Hematopoietic multipotent progenitor cell treated with erythropoietin and hydrocortisone succinate and interleukin-3 and kit ligand, for 17 days (in vitro differentiated cells): ENCODE measurements at regions not wholly inside any gene's neighbourhood (a gene's known extent, or its start where the extent isn't known, plus 50 kb on each side); places are given as distances from the start of the nearest gene placed in this dataset.

Source experiments
- DNase-seq: peaks from one replicate; pipeline ENCODE4 v3.0.0-alpha.2; 2015; ENCODE audit warnings: low spot score

DNA sequence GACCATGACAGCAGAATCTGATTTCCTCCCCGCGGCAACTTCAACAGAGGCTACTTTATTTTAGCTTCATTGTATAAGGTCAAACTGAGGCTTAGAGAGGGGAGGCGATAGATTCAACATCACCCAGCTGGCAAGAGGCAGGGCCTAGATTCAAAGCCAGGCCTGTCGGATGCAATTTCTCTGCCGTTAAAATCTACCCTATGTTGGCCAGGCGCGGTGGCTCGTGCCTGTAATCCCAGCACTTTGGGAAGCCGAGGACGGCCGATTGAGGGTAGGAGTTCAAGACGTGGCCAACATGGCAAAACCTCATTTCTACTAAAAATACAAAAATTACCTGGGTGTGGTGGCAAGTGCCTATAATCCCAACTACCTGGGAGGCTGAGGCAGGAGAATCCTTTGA is 182.2 kb downstream of the BCOR start:
- DNase-seq, result no peak

- no peak for DNase-seq
These were observed 175.9 kb downstream of the BCOR start for GRCh38 chrX:39921838-39922237.

- no peak for DNase-seq
These were observed 175.3 kb downstream of the BCOR start for GRCh38 chrX:39922488-39922887.

DNA sequence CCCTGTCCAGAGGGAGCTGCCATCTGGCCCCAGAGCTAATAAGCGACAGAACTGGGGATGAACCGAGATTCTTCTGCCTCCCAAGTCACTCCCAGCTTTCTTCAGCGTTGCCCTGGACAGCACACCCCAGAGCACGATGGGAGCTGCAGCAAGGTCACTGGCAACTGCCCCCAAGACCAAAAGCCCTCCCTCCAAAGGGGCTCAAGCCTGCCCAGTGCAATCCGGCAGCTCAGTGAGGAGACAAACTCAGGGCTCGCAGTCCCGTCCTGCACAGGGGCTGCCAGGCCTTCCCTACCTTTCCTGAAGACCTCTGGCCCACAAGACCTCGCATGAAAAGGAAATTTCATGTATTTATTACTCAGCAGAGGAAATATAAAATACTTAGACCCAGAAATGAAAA is 174.8 kb downstream of the BCOR start:
- DNase-seq, result no peak

DNA sequence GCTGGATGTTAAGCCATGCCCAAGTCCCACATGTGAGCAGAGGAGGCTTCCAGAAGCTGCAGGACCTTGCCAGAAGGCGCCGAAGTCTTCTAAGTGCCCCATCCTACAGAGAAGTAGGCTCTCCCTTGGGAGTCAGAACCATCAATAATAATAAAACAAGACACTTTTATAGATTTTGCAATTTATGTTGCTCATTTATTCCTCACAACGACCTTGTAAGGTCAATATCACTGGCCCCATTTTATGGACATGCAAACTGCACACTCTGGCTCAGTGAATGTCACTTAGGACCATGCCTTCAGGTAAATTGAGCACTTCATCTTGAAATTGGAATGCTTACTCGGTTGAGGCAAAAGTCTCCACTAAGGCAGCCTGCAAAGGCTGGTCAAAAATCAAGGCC is 170.4 kb downstream of the BCOR start:
- DNase-seq, result no peak

DNA sequence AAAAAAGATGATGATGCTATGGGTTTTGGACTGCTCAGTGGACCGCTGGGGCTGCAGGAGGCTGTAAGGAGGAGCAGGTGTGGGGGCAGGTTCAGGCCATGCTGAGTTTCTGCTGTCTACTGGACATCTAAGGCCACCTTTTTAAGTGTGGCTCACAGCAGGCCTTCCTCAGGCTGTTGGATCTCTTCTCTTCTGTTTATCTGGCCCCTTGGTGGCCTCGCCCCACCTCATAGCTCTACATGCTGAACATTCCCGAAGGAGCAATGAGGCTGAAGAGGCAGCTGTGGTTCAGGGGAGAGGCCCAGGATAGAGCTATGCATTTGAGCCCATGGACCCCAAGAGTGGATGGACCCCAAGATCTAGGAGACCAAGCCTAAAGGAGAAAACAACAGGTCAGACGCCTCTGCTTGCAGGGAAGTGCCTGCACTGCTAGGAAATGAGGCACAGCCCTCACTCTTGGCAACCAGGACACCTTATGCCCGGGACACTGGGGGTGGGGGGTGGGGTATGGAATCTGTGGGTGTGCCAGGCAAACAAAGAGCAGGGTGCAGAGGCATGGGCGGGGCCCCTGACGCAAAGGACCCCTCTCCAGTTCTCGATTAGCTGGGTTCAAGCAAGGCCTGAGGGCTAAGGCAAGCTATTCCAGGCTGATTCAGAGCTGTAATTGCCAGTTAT is 168.9 kb downstream of the BCOR start:
- DNase-seq, result no peak

GRCh38 chrX:39929379-39930025 is 168.3 kb downstream of the BCOR start:
- DNase-seq, result no peak

- DNase-seq, result no peak
These were observed 166.8 kb downstream of the BCOR start for GRCh38 chrX:39930786-39931528.

- DNase-seq, result no peak
These were observed 166.1 kb downstream of the BCOR start for GRCh38 chrX:39931529-39932282.

DNA sequence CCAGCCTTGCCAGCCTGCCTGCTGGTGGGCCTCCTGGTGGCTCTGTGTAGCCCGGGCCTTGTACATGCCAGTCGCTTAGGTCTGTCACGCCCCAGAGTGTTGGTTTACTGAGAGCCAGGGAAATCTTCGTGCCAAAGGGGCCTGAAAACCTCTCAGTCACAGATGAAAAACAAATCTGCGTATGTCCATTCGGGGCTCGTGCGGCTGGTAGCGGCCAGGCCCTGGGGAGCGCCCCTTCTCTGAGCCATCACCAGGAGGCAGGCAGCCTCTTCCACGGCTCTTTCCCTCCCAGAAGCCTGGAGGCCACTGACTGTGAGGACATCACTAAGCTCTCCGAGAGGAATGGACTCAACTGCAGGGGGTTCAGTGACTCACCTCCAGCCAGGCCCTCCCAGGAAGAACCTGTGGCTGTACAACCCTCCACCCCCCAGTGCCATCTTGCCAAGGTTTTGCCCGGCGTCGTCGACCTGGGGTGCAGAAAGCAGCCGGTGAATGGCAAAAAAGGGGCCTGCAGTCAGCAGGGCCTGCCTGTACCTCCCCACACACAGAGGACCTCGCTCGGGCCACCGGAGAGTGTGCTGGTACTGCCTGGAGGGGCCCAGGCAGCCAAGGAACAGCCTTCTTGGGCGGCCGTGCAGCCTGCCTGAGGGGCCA is 162.2 kb downstream of the BCOR start:
- DNase-seq, result no peak

DNA sequence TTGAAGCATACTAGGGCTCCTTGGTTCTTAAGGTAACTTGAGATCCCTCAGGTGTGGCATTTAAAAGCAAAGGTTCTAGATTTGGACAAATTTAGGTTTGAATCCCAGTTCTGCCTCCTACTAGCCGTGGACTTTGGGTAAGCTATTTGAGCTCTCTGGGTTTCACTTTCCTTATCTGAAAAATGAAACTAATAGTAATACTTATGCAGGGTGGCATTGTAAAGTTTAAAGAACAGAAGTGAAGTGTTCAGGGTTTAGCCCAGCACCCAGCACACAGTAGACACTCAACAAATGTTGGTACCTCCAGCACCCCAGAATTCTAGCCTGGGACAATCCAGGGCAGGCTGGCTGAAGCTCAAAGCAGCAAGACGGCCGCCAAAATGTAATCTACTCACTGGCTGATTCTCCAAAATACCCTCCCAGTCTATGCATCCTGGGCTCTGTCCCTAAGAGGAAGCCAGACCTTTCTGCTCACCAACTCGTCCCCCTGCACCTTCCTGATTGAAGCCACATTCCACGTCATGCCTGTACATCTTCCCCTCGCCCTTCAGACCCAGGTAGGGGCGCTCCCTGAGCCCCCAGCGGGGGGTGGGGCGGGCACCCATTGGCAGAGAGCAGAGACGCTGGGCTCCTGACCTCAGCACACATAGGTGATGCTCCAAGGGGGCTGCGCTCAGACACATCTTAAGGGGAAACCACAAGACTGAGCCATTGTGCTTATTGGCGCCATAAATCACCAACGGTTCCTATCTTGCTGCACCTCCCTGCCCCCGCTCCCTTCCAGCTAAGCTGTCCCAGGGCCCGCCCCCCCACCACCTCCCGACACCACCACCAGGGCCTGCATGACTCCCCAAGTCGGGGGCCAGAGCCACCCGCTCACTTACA is 160.6 kb downstream of the BCOR start:
- no peak for DNase-seq

DNA sequence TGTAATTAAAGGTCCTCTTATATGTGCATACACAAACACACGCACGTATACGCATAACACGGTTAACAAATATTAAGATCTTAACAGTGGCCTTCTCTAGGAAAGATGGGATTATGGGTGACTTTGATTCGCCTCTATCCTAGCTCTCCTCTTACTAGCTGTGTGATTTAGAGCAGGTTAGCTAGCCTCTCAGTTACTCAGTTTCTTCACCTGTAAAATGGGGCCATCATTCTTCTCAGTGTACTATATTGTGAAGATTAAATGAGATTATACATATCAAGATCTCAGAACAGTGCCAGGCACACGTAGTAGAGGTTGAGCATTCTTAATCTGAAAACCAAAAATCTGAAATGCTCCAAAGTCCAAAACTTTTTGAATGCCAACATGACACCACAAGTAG is 159.3 kb downstream of the BCOR start:
- DNase-seq, result no peak

DNA sequence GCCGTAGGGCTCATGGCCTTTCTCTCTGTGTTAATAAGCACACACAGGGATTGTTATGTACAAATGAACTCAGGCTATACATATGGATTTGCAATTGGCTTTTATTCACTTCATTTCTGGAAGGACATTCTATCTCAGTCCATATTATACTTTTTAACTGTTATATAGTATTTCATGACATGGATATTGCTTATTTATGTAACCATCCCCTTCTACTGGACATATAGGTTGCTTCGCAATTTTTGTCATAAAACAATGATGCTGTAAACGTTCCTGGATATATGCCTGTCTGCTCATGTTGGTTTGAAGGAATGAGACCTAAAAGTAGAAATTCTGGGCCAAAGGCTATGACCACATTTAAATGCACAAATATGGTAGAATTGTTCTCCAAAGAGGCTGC is 158.1 kb downstream of the BCOR start:
- DNase-seq, result no peak

DNA sequence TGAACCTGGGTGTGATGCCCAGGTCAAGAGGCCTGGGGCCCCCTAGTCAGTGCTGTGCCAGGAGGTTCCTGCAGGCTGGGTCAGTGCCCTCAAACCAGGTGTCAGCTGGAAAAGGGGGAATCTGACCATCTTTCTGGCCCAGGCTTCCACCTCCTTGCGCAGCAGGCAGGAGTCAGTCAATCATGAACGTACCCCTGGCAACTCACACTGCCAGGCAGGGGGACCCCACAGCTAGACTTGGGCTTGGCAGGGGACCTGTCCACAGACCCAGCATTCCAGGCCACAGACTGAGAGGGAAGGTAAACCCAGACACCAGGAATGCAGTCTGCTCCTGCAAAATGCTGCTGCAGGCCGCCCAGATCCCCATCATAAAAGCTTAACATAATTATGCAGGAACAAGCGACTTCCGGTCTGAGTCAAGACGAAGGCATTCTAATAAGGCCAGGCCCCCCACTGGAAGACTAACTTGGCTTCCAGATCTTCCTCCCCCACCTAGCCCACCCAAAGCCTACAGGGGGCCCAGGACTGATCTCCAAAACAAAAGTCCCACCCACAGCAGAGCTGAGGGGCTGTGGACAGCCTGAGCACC is 156.3 kb downstream of the BCOR start:
- DNase-seq, result no peak

- no peak for DNase-seq
These were observed 153.3 kb downstream of the BCOR start for GRCh38 chrX:39944416-39944815.

- DNase-seq, result no peak
These were observed 152.0 kb downstream of the BCOR start for GRCh38 chrX:39945709-39946108.

DNA sequence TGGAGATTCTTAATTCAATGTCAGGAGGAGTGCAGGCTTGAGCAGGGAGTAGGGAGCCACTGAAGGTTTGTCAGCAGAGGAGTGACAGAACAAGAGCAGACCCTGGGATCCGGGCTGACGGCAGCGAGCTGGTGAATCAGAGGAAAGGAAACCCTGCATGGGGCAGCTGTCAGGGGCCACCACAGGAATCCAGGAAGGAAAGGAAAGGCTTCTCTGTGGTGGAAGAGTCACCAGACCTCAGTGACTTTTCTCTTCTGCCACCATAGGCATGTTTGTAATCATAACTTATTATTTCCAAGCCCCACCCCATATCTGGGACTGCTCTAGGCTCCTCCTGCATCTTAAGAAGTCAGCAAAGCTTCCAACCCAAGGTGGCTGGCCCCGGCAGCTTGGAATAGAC is 150.9 kb downstream of the BCOR start:
- no peak for DNase-seq

- no peak for DNase-seq
These were observed 149.2 kb downstream of the BCOR start for GRCh38 chrX:39948582-39948981.

GRCh38 chrX:39950018-39950688 is 147.6 kb downstream of the BCOR start:
- no peak for DNase-seq

DNA sequence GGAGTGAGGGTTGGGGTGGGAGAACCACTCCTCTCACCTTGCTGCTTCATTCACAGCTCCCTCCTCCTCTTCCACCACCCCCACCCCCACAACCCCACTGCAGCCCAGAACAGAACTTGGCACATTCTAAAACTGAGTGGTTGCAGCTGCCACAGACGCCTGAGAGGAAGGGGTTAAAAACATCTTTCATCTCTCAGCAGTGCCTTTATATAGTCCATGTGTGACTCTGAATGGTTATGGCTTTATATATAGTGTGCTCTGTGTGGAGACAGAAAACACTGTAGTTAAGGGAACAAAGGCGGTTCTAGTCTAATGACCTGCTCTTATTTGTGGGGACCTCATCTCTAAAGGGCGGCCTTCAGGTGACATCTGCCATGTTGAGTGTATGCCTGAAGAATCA is 144.8 kb downstream of the BCOR start:
- DNase-seq, result no peak
